ENCODE measurements at regions not wholly inside any gene's neighbourhood (a gene's known extent, or its start where the extent isn't known, plus 50 kb on each side); places are given as distances from the start of the nearest gene placed in this dataset.

DNA sequence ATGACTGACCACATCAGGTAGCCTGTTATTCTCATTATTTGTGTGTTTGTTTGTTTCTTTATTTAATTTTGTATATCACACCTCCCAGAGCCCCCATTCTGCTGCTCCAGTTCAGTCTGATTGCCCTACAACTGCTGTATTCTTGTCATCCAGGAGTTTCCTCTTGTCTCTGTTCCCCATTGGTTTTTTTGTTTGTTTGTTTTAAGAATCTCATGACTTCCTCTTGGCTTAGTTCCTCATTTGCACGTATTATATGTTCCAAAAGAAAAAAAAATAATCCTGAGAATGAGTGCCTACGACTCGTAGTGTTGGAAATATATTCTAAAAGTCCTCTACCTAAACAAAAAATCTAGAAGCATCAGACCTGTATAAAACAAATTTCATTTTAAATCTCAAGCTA lies 142.3 kb upstream of the SLIT2 start:
- TF ChIP-seq, protein P1, sequence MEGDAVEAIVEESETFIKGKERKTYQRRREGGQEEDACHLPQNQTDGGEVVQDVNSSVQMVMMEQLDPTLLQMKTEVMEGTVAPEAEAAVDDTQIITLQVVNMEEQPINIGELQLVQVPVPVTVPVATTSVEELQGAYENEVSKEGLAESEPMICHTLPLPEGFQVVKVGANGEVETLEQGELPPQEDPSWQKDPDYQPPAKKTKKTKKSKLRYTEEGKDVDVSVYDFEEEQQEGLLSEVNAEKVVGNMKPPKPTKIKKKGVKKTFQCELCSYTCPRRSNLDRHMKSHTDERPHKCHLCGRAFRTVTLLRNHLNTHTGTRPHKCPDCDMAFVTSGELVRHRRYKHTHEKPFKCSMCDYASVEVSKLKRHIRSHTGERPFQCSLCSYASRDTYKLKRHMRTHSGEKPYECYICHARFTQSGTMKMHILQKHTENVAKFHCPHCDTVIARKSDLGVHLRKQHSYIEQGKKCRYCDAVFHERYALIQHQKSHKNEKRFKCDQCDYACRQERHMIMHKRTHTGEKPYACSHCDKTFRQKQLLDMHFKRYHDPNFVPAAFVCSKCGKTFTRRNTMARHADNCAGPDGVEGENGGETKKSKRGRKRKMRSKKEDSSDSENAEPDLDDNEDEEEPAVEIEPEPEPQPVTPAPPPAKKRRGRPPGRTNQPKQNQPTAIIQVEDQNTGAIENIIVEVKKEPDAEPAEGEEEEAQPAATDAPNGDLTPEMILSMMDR (IDR thresholded peaks at IDR 0.05 in 4 of 5, conservative IDR thresholded peaks at IDR 0.05 in 1 of 5), result no peak
- TF ChIP-seq POLR2A (IDR thresholded peaks at IDR 0.05), result no peak

Data from gastrocnemius medialis (tissue), 4 donors.